ENCODE measurements at regions not wholly inside any gene's neighbourhood (a gene's known extent, or its start where the extent isn't known, plus 50 kb on each side); places are given as distances from the start of the nearest gene placed in this dataset.

GRCh38 chr4:1589098-1589497, 95.0 kb downstream of the FAM53A start:
- in situ Hi-C loops (cut with MboI), result no loop called here
- POLR2A ChIA-PET, result interaction anchor here (1.0 kb wide), 1 partner anchor 17 kb away, joined by 3 read pairs; no protein-coding TSS in a partner anchor

DNA sequence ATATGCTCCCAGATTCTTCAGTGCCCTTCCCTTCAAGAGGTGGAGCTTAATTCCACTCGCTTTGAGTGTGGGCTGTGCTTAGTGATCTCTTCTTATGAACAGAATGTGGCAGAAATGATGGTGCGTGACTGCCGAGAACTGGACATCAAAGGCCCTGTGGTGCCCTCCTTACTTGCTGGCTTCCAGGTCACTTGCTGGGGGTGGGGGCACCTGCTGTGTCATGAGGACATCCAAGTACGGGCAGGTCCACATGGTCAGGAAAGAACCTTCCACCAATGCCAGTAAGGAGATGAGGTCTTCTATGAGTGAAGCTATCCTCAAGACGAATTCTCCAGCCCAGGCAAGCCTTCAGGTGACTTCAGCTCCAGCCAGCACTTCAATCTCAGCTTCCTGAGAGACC, 95.8 kb downstream of the FAM53A start:
- no peak for DNase-seq (ENCODE audit: extremely low read depth in 1 of 4, low spot score in 3 of 4)
- H2AFZ ChIP-seq (ENCODE audit: low read depth, low read length), result 0 out of 2 replicates have a peak overlapping the region, but pooled peaks have one; percentile 2
- TF ChIP-seq, protein P1, sequence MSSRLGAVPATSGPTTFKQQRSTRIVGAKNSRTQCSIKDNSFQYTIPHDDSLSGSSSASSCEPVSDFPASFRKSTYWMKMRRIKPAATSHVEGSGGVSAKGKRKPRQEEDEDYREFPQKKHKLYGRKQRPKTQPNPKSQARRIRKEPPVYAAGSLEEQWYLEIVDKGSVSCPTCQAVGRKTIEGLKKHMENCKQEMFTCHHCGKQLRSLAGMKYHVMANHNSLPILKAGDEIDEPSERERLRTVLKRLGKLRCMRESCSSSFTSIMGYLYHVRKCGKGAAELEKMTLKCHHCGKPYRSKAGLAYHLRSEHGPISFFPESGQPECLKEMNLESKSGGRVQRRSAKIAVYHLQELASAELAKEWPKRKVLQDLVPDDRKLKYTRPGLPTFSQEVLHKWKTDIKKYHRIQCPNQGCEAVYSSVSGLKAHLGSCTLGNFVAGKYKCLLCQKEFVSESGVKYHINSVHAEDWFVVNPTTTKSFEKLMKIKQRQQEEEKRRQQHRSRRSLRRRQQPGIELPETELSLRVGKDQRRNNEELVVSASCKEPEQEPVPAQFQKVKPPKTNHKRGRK (tag; IDR thresholded peaks at IDR 0.05), result no peak
- TF ChIP-seq ELK1 (CRISPR knock-in tag; IDR thresholded peaks at IDR 0.05) (no peak), SREBF1 (IDR thresholded peaks at IDR 0.05; ENCODE audit: borderline replicate concordance, low read depth, low read length) (no peak), SMAD2 (IDR thresholded peaks at IDR 0.05; ENCODE audit: low read depth, low read length) (no peak), C11orf30 (IDR thresholded peaks at IDR 0.05; ENCODE audit: low read depth) (no peak), RAD51 (IDR thresholded peaks at IDR 0.05; ENCODE audit: borderline replicate concordance, low read depth) (no peak), MCM7 (IDR thresholded peaks at IDR 0.05) (no peak), ZNF668 (CRISPR knock-in tag; IDR thresholded peaks at IDR 0.05) (no peak)
- TF ChIP-seq, protein P2, sequence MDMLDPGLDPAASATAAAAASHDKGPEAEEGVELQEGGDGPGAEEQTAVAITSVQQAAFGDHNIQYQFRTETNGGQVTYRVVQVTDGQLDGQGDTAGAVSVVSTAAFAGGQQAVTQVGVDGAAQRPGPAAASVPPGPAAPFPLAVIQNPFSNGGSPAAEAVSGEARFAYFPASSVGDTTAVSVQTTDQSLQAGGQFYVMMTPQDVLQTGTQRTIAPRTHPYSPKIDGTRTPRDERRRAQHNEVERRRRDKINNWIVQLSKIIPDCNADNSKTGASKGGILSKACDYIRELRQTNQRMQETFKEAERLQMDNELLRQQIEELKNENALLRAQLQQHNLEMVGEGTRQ (CRISPR knock-in tag; IDR thresholded peaks at IDR 0.05), result no peak
- no peak overlapping the region for H3K4me2 ChIP-seq (ENCODE audit: insufficient read depth, low read length)
- in situ Hi-C loops (cut with MboI) (no loop called here), intact Hi-C loops (cut with micrococcal nuclease) (no loop called here)
- FAIRE-seq, result no peak
- H3K27ac ChIP-seq (ENCODE audit: extremely low read depth, low read depth, low read length), result no peak overlapping the region
- no peaks in the 10 kb centered on the region for H3K79me2 ChIP-seq (ENCODE audit: control insufficient read depth, insufficient read depth, low read length)
- WGBS (ENCODE audit: insufficient coverage, low coverage, missing lambda C conversion rate), result 27% methylated on average over 5 of the region's 5 CpGs
- no peaks in the 10 kb centered on the region for H4K20me1 ChIP-seq (replicated peaks; ENCODE audit: control insufficient read depth, insufficient read depth, low read length)
- H3K9me3 ChIP-seq (replicated peaks; ENCODE audit: control insufficient read depth, insufficient read depth, low read depth, low read length), result peaks cover 16% of the 10 kb centered on the region
- no peaks in the 10 kb centered on the region for H3K36me3 ChIP-seq (ENCODE audit: control insufficient read depth, insufficient read depth, low read length)
- no peak for ATAC-seq
- ChIA-PET POLR2A (interaction anchor here (0.5 to 1.0 kb wide), 2 partner anchors 16 to 386 kb away, joined by 3 read pairs; no protein-coding TSS in a partner anchor), CTCF (ENCODE audit: low intra/inter-chr PET ratio) (no interaction called here)
- no peak overlapping the region for H3K9ac ChIP-seq (ENCODE audit: insufficient read depth in 1 of 2, low read depth in 2 of 2, low read length in 2 of 2)
- H3K9me1 ChIP-seq (ENCODE audit: control insufficient read depth, insufficient read depth, low read length), result no peaks in the 10 kb centered on the region
- peaks cover 0 to 7% of the 10 kb centered on the region in 2 experiments; a peak in 2 of 5 replicates for H3K27me3 ChIP-seq (ENCODE audit: control insufficient read depth in 2 of 2, insufficient read depth in 2 of 2, low read length in 2 of 2)
- no peak overlapping the region for H3K4me3 ChIP-seq
- H3K4me1 ChIP-seq (replicated peaks in 1 of 2; ENCODE audit: control insufficient read depth in 2 of 2, insufficient read depth in 2 of 2, low read length in 2 of 2), result peaks cover 5 to 17% of the 10 kb centered on the region in 2 experiments
- BruUV-seq (replicated peaks), result no TSS peak

More at GRCh38 chr4:1589098-1589497, 95.0 kb downstream of the FAM53A start:
- H3K27me3 ChIP-seq (ENCODE audit: control insufficient read depth in 2 of 2, insufficient read depth in 2 of 2, low read length in 2 of 2), result peaks cover 0 to 7% of the 10 kb centered on the region in 2 experiments; a peak in 2 of 5 replicates
- H3K4me2 ChIP-seq (ENCODE audit: insufficient read depth, low read length), result no peak overlapping the region
- no peak for DNase-seq (ENCODE audit: extremely low read depth in 1 of 4, low spot score in 3 of 4)
- H3K36me3 ChIP-seq (ENCODE audit: control insufficient read depth, insufficient read depth, low read length), result no peaks in the 10 kb centered on the region
- no peaks in the 10 kb centered on the region for H3K9me1 ChIP-seq (ENCODE audit: control insufficient read depth, insufficient read depth, low read length)
- WGBS (ENCODE audit: insufficient coverage, low coverage, missing lambda C conversion rate), result 0% methylated on average over 1 of the region's 1 CpG
- H3K4me1 ChIP-seq (replicated peaks in 1 of 2; ENCODE audit: control insufficient read depth in 2 of 2, insufficient read depth in 2 of 2, low read length in 2 of 2), result peaks cover 11 to 21% of the 10 kb centered on the region in 2 experiments
- ATAC-seq, result no peak
- FAIRE-seq, result no peak
- H3K9ac ChIP-seq (ENCODE audit: insufficient read depth in 1 of 2, low read depth in 2 of 2, low read length in 2 of 2), result no peak overlapping the region
- no peaks in the 10 kb centered on the region for H3K79me2 ChIP-seq (ENCODE audit: control insufficient read depth, insufficient read depth, low read length)
- no TSS peak for BruUV-seq (replicated peaks)
- no peaks in the 10 kb centered on the region for H4K20me1 ChIP-seq (replicated peaks; ENCODE audit: control insufficient read depth, insufficient read depth, low read length)
- H2AFZ ChIP-seq (ENCODE audit: low read depth, low read length), result no peak overlapping the region
- peaks cover 16% of the 10 kb centered on the region for H3K9me3 ChIP-seq (replicated peaks; ENCODE audit: control insufficient read depth, insufficient read depth, low read depth, low read length)
- H3K4me3 ChIP-seq, result no peak overlapping the region
- H3K27ac ChIP-seq (ENCODE audit: extremely low read depth, low read depth, low read length), result no peak overlapping the region
- CTCF ChIA-PET (ENCODE audit: low intra/inter-chr PET ratio), result no interaction called here
- no peak for TF ChIP-seq DIDO1 (tag; IDR thresholded peaks at IDR 0.05; ENCODE audit: low read depth)
- TF ChIP-seq MTA1 (IDR thresholded peaks at IDR 0.05; ENCODE audit: borderline replicate concordance), result no peak
- peak; percentile 96 for TF ChIP-seq ZNF324 (CRISPR knock-in tag; IDR thresholded peaks at IDR 0.05)
- intact Hi-C loops (cut with micrococcal nuclease), result no loop called here

Data from K562 (cell line).